ENCODE measurements at regions not wholly inside any gene's neighbourhood (a gene's known extent, or its start where the extent isn't known, plus 50 kb on each side); places are given as distances from the start of the nearest gene placed in this dataset.
"Not testable (repeated sequence)": the region's sequence is repeated elsewhere in the genome, so short reads cannot be mapped to it uniquely, and the experiment has no call there.

- not testable (repeated sequence) for DNase-seq
Measured at GRCh38 chr5:99562937-99563627, 634.3 kb upstream of the CHD1 start.

GRCh38 chr5:99553211-99553810 lies 624.5 kb upstream of the CHD1 start:
- no peak for DNase-seq

- DNase-seq: no peak
Measured at GRCh38 chr5:99544356-99544755, 615.5 kb upstream of the CHD1 start.

- DNase-seq: no peak
Measured at GRCh38 chr5:99543841-99544240, 615.0 kb upstream of the CHD1 start.

GRCh38 chr5:99534241-99534640 lies 605.4 kb upstream of the CHD1 start:
- not testable (repeated sequence) for DNase-seq

GRCh38 chr5:99521666-99522065 lies 592.9 kb upstream of the CHD1 start:
- not testable (repeated sequence) for DNase-seq

GRCh38 chr5:99515864-99516490 lies 587.2 kb upstream of the CHD1 start:
- DNase-seq: not testable (repeated sequence)

GRCh38 chr5:99510237-99510866 lies 581.5 kb upstream of the CHD1 start:
- not testable (repeated sequence) for DNase-seq

- not testable (repeated sequence) for DNase-seq
Measured at GRCh38 chr5:99509064-99509463, 580.3 kb upstream of the CHD1 start.

- DNase-seq: not testable (repeated sequence)
Measured at GRCh38 chr5:99495456-99495855, 566.6 kb upstream of the CHD1 start.

- not testable (repeated sequence) for DNase-seq
Measured at GRCh38 chr5:99478450-99478849, 549.6 kb upstream of the CHD1 start.

GRCh38 chr5:99473328-99473727 lies 544.5 kb upstream of the CHD1 start:
- DNase-seq: not testable (repeated sequence)

- not testable (repeated sequence) for DNase-seq
Measured at GRCh38 chr5:99471726-99472125, 542.9 kb upstream of the CHD1 start.

- not testable (repeated sequence) for DNase-seq
Measured at GRCh38 chr5:99471178-99471577, 542.4 kb upstream of the CHD1 start.

GRCh38 chr5:99470636-99471035 lies 541.8 kb upstream of the CHD1 start:
- DNase-seq: not testable (repeated sequence)

GRCh38 chr5:99460701-99461100 lies 531.9 kb upstream of the CHD1 start:
- DNase-seq: no peak

GRCh38 chr5:99453196-99453595 lies 524.4 kb upstream of the CHD1 start:
- DNase-seq: no peak

- no peak for DNase-seq
Measured at GRCh38 chr5:99449786-99450185, 521.0 kb upstream of the CHD1 start.

- no peak for DNase-seq
Measured at GRCh38 chr5:99445805-99446204, 517.0 kb upstream of the CHD1 start.

- DNase-seq: no peak
Measured at GRCh38 chr5:99441235-99441634, 512.4 kb upstream of the CHD1 start.

GRCh38 chr5:99438619-99439018 lies 509.8 kb upstream of the CHD1 start:
- DNase-seq: no peak

GRCh38 chr5:99437986-99438385 lies 509.2 kb upstream of the CHD1 start:
- DNase-seq: no peak

GRCh38 chr5:99423396-99423795 lies 494.6 kb upstream of the CHD1 start:
- DNase-seq: not testable (repeated sequence)

GRCh38 chr5:99418640-99419039 lies 489.8 kb upstream of the CHD1 start:
- DNase-seq: not testable (repeated sequence)
